GM21576 (cell line): ENCODE measurements at regions not wholly inside any gene's neighbourhood (a gene's known extent, or its start where the extent isn't known, plus 50 kb on each side); places are given as distances from the start of the nearest gene placed in this dataset.

Experiments
- ATAC-seq: cut with Tn5 transposase; IDR thresholded peaks from one replicate; pipeline ENCODE4 v1.9.1; 2021; ENCODE audit warnings: mild to moderate bottlenecking, moderate library complexity; ENCODE audit not compliant: unreplicated experiment

DNA sequence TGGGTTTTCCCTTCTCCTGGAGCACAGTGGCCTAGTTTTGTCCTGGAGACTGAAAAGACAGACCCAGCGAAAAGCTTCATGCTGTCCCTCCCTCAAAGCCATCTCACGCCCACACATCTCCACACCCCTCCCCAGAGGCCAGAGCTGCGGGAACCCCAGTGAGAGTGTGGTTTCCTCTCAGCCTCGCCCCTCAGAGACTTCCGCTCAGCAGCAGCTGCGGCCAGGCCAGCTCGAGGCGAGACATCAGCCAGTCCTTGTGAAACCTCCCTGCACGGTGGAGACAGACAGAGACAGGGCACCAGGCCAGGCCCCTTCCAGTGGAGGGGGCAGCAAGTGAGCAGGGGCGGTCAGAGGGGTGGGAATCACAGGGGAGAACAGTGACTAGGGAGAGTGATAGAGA lies 77.0 kb upstream of the TNRC6C start:
- peak; percentile 84 for ATAC-seq

DNA sequence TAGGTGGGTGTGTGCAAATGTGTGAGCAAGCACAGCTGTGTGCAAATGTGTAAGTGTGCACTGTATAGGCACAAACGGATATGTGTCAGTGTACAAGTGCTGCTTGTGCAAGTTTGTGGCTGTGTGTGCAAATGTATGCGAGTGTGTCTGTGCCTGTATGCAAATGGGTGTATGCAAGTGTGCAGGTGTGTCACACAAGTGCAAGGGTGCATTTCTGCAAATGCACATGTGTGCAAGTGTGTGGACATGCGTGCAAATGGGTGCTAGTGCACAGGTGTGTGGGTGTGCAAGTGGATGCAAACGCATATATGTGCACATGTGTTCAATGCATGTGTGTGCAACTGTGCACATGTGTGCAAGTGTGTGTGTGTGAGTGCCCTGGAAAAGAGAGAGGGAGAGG lies 76.5 kb upstream of the TNRC6C start:
- no peak for ATAC-seq

- ATAC-seq = no peak
Measured at GRCh38 chr17:77882481-77883212, 75.9 kb upstream of the TNRC6C start.

GRCh38 chr17:77883213-77883650 lies 75.3 kb upstream of the TNRC6C start:
- ATAC-seq = no peak

DNA sequence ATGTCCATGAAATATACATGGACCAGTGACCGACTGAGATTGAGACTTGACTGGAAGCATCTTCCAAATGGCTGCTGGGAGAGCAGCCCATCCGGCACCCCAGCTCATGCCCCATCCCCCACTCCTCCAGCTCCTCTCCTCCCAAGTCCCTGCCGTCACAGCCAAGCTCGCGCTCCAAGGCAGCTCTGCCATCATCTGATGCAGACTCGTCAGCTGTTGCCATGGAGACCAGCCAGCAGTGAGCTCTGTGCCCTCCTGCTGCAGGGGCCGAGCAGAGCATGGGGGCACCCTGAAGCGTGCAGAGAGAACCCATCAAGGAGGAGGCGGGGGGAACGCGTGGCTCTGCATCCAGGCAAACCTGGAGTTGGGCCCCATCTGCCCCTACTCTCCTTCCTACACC lies 74.5 kb upstream of the TNRC6C start:
- no peak for ATAC-seq

- ATAC-seq = no peak
Measured at GRCh38 chr17:77884967-77885641, 73.4 kb upstream of the TNRC6C start.

DNA sequence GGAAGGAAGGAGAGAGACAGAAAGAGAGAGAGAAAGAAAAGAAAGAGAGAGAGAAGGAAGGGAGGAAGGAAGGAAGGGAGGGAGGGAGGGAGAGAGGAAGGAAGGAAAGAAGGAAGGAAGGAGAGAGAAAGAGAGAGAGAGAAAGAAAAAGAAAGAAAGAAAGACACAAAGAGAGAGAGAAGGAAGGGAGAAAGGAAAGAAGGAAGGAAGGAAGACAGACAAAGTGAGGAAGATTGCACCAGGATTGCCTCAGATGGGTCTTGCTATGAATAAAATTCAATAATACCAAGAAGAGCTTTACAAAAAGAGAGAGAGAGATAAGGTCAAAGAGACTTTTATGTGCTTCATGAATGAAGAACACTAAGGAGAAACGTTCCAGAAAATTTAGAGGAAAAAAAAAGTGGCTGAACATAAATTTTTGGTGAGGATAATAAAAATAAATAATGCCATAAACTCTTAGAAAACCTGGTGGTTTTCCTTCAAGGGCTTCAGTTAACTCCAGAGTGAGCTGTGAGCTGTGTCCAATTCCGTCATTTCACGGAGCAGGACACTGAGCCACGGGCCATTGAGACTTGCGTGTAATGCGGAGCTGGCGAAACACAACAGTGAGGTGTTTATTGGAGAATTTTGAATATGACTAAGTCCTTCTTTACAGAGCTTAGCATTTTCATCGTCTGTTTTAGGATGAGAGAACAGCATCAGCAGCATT lies 72.7 kb upstream of the TNRC6C start:
- no peak for ATAC-seq

DNA sequence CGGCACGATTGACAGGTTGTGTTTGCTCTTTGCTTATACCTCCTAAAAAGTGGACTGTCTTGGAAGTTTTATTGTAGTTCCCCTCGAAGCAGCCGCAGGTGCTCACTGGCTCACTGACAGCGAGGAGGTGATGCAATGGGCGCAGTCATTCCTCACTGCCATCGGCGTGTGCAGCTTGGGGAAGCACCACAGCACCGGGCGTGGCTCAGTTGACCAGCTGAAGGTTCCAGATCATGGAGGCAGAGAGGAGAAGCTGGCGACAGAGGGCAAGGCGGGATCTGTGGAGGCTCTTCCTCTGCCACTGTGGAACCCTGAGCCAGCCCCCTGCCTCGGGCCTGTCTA lies 72.1 kb upstream of the TNRC6C start:
- no peak for ATAC-seq

- no peak for ATAC-seq
Measured at GRCh38 chr17:77887110-77887463, 71.4 kb upstream of the TNRC6C start.

- ATAC-seq = no peak
Measured at GRCh38 chr17:77887464-77888241, 70.8 kb upstream of the TNRC6C start.

- no peak for ATAC-seq
Measured at GRCh38 chr17:77888242-77889134, 70.0 kb upstream of the TNRC6C start.

DNA sequence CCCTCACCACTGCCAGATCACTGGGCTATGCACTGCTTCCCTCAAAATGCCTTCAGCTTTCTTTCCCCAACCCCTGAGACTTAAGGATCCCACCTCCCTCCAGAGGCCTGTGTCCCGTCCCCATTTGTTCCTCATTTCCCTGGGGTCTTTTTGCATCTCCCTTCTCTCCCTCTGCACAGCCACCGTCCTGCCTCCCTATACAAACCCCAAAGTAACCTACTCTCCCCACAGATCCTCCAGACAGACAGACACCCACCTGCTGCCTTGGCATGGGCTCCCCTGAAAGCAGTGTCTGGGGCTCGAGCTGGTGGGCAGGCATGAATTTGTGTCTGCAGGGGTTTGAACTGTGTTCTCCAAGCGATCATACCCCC lies 69.4 kb upstream of the TNRC6C start:
- ATAC-seq = no peak

DNA sequence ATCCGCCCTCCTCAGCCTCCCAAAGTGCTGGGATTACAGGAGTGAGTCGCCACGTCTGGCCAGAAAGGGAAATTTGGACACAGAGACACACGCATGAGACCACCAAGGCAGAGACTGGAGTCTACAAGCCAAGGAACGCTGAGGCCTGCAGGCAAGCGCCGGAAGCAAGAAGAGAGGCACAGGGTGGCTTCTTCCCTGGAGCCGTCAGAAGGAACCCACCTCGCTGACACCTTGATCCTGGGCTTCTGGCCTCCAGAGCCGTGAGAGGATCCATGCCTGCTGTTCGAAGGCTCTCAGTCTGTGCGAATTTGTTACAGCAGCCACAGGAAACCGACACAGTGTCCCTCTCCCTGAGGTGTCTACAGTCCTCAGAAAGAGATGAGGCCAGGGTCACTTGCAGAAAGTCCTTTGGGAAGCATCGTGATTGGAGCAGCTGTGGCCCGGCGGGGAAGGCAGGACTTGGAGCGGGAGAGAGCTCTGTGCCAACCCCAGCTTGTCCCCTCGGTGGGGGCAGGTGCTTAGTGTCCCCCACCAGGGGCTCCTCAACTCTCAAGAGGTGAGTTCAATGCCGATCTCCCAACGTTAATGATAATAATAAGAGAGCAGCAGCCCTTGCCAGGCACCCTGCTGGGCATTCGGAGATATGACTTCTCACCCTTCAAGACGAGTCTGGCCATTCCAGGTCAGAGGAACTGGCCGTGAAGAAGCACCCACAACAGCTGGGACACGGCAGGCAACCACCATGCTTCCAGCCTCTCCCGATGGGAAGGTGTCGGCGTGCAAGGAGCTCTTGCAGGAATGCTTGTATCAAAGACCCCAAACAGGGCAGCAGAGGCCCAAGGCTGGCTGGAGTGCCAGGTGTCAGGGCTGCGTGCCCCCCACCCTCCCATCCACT lies 68.4 kb upstream of the TNRC6C start:
- ATAC-seq = no peak

GRCh38 chr17:77890771-77891170 lies 67.7 kb upstream of the TNRC6C start:
- ATAC-seq = no peak

- no peak for ATAC-seq
Measured at GRCh38 chr17:77891602-77892001, 66.9 kb upstream of the TNRC6C start.

- ATAC-seq = no peak
Measured at GRCh38 chr17:77892031-77892430, 66.5 kb upstream of the TNRC6C start.

DNA sequence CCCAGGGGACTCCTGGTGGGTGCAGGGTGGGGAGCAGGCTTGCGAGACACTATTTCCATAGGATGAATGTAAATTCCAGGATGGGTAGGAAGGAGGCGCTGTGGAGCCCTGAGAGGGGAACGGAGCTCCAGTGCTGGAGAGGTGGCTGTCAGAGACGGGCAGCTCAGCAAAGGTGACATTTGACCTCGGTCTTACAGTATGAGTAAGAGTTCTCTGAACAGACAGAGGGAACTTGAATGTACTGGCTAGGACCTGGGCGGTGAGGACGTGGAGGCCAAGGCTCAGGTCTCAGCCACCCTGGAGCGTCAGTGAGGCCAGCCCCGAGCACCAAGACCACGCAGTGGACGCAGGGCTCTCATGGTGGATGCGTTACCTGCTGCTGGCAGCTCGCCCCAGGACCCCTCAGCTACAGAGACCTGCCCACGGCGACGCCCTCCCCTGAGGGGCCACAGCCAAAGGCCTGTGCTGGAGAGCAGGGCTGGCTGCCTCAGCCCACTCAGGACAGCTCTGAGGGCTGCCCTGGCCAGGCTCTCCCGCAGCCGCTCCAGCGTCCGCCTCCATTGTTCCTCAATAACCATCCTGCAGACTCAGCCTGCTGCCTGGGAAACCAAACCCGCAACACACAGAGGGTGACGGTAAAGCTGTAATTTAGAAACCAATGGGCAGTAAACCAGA lies 65.9 kb upstream of the TNRC6C start:
- no peak for ATAC-seq

DNA sequence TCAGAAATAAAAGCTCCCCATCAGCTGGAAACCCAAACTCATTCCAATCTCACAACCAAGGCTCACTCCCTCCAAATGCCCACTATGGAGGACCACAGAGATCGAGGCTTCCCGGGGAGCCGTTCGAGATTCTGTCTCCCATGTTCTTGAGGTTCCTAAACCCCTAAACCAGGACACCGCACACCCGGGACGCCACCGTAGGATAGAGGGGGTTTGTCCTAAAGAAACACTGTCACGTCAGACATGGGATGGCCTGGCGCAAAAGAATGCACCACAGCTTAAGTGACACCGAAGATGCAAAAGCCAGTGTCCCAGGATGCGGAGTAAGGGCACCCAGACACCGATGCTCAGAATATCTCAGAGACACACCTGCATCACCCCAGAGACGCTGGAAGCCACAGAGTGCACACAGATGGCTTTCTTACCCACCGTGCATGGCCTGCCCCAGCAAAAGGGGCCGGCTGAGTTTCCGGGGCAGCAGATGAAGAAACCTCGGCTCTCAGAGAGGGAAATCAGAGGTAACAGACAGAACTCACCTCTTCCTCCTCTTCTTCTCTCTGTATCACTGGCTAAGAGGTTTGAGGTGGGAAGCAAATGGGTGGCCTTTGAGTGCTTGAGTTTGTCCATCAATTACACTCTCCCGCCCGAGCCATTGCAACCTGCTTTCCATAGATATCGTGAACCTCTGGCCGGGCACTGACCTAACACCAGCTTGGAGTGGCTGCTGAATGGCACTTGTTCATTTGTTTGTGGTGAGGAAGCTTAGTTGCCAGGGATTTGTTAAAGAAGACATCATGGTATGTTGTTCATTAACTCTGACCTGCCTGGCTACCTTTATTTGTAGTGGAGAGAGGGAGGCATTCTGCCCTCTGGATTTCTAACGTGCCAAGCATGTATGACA lies 65.1 kb upstream of the TNRC6C start:
- ATAC-seq = no peak
